ENCODE measurements at regions not wholly inside any gene's neighbourhood (a gene's known extent, or its start where the extent isn't known, plus 50 kb on each side); places are given as distances from the start of the nearest gene placed in this dataset.

GRCh38 chr1:56286506-56286905, 292.9 kb downstream of the PLPP3 start:
- no peaks in the 10 kb centered on the region for H3K27me3 ChIP-seq
- H3K27ac ChIP-seq, result peak overlapping the region in 1 of 4 donors; percentile 19
- peaks cover 0 to 36% (median 2%) of the 10 kb centered on the region in 4 donors for H3K4me1 ChIP-seq
- no peaks in the 10 kb centered on the region for H3K9me3 ChIP-seq
- H3K4me3 ChIP-seq, result no peak overlapping the region
- no peak for DNase-seq (ENCODE audit: low spot score in 2 of 2)
- H3K36me3 ChIP-seq, result no peaks in the 10 kb centered on the region
- TF ChIP-seq POLR2A (IDR thresholded peaks at IDR 0.05) (no peak), CTCF (IDR thresholded peaks at IDR 0.05) (no peak), EP300 (IDR thresholded peaks at IDR 0.05) (no peak)

- Histone ChIP-seq H3K9me3 (no peaks in the 10 kb centered on the region), H3K27me3 (no peaks in the 10 kb centered on the region), H3K4me3 (no peak overlapping the region), H3K27ac (peak overlapping the region in 2 of 4 donors; percentile 10 to 20), H3K36me3 (no peaks in the 10 kb centered on the region), H3K4me1 (peaks cover 0 to 29% (median 2%) of the 10 kb centered on the region in 4 donors)
- DNase-seq (ENCODE audit: low spot score in 2 of 2), result no peak
- no peak for TF ChIP-seq CTCF (IDR thresholded peaks at IDR 0.05)
- no peak for TF ChIP-seq EP300 (IDR thresholded peaks at IDR 0.05)
- no peak for TF ChIP-seq POLR2A (IDR thresholded peaks at IDR 0.05)
- 67 to 72% methylated on average over 4 of the region's 4 CpGs for WGBS, 2 donors
Observed at GRCh38 chr1:56285554-56286402, 293.6 kb downstream of the PLPP3 start.

GRCh38 chr1:56284928-56285327, 294.4 kb downstream of the PLPP3 start:
- DNase-seq (ENCODE audit: low spot score in 2 of 2), result peak in 1 of 2 donors; percentile 23
- Histone ChIP-seq H3K27ac (peak overlapping the region in 1 of 4 donors; percentile 2), H3K36me3 (no peaks in the 10 kb centered on the region), H3K27me3 (no peaks in the 10 kb centered on the region), H3K9me3 (no peaks in the 10 kb centered on the region), H3K4me3 (no peak overlapping the region), H3K4me1 (peaks cover 0 to 29% (median 2%) of the 10 kb centered on the region in 4 donors)
- 27 to 40% methylated on average over 3 of the region's 3 CpGs for WGBS, 2 donors
- no peak for TF ChIP-seq EP300 (IDR thresholded peaks at IDR 0.05)
- TF ChIP-seq POLR2A (IDR thresholded peaks at IDR 0.05), result no peak
- TF ChIP-seq CTCF (IDR thresholded peaks at IDR 0.05), result no peak

GRCh38 chr1:56278061-56278460, 301.3 kb downstream of the PLPP3 start:
- TF ChIP-seq EP300 (IDR thresholded peaks at IDR 0.05) (no peak), POLR2A (IDR thresholded peaks at IDR 0.05) (no peak), CTCF (IDR thresholded peaks at IDR 0.05) (no peak)
- no peaks in the 10 kb centered on the region for H3K36me3 ChIP-seq
- H3K27me3 ChIP-seq, result no peaks in the 10 kb centered on the region
- no peak overlapping the region for H3K27ac ChIP-seq
- DNase-seq (ENCODE audit: low spot score in 2 of 2), result no peak
- no peaks in the 10 kb centered on the region for H3K9me3 ChIP-seq
- WGBS, 2 donors, result 54 to 55% methylated on average over 3 of the region's 3 CpGs
- no peaks in the 10 kb centered on the region for H3K4me1 ChIP-seq
- no peak overlapping the region for H3K4me3 ChIP-seq

GRCh38 chr1:56268519-56269140, 310.7 kb downstream of the PLPP3 start:
- Histone ChIP-seq H3K4me1 (peaks cover 0 to 4% (median 0%) of the 10 kb centered on the region in 4 donors), H3K27me3 (no peaks in the 10 kb centered on the region), H3K9me3 (no peaks in the 10 kb centered on the region), H3K36me3 (no peaks in the 10 kb centered on the region), H3K4me3 (no peak overlapping the region), H3K27ac (no peak overlapping the region)
- TF ChIP-seq EP300 (IDR thresholded peaks at IDR 0.05) (no peak), POLR2A (IDR thresholded peaks at IDR 0.05) (no peak), CTCF (IDR thresholded peaks at IDR 0.05) (no peak)
- WGBS, 2 donors, result 88 to 89% methylated on average over 7 of the region's 7 CpGs
- no peak for DNase-seq (ENCODE audit: low spot score in 2 of 2)

Data from tibial nerve (tissue), 4 donors.